RWPE2 (cell line): ENCODE measurements at regions not wholly inside any gene's neighbourhood (a gene's known extent, or its start where the extent isn't known, plus 50 kb on each side); places are given as distances from the start of the nearest gene placed in this dataset.

Source experiments
- ATAC-seq: fragments of 200-7000 bp; cut with Tn5 transposase; 3 replicates; pipeline ENCODE4 v1.9.1; 2021; ENCODE audit warnings: low read depth
- DNase-seq: peaks from one replicate; pipeline ENCODE4 v3.0.0-alpha.2; 2020; ENCODE audit warnings: low spot score
- H3K27ac ChIP-seq: fragments of 450-650 bp; 2 replicates; pipeline ENCODE4 v1.5.1; 2017; ENCODE audit warnings: mild to moderate bottlenecking; ENCODE audit not compliant: poor library complexity, severe bottlenecking
- H3K27me3 ChIP-seq: fragments of 250-450 bp; sonication (Bioruptor Pico); 2 replicates; pipeline ENCODE4 v1.5.1; 2021; ENCODE audit warnings: mild to moderate bottlenecking, moderate library complexity; ENCODE audit not compliant: insufficient read depth, poor library complexity, severe bottlenecking
- H3K36me3 ChIP-seq: fragments of 250-450 bp; sonication (Bioruptor Pico); 2 replicates; pipeline ENCODE4 v1.5.1; 2020; ENCODE audit warnings: low read depth, mild to moderate bottlenecking, moderate library complexity
- H3K4me1 ChIP-seq: fragments of 250-450 bp; sonication (Bioruptor Pico); 2 replicates; pipeline ENCODE4 v1.5.1; 2021; ENCODE audit warnings: mild to moderate bottlenecking, moderate library complexity; ENCODE audit not compliant: insufficient read depth, poor library complexity, severe bottlenecking
- H3K4me3 ChIP-seq: fragments of 250-450 bp; sonication (Bioruptor Pico); 2 replicates; pipeline ENCODE4 v1.5.1; 2021; ENCODE audit warnings: mild to moderate bottlenecking, moderate library complexity; ENCODE audit not compliant: severe bottlenecking
- H3K9me3 ChIP-seq: fragments of 250-450 bp; sonication (Bioruptor Pico); 2 replicates; pipeline ENCODE4 v1.5.1; 2021; ENCODE audit warnings: mild to moderate bottlenecking, moderate library complexity; ENCODE audit not compliant: severe bottlenecking
- CTCF ChIP-seq: fragments of 450-650 bp; IDR thresholded peaks from one replicate; pipeline ENCODE4 v1.5.1; 2017; ENCODE audit warnings: mild to moderate bottlenecking, moderate library complexity; ENCODE audit not compliant: poor library complexity, severe bottlenecking

GRCh38 chr12:90008277-90008676 is 299.6 kb upstream of the ATP2B1 start:
- H3K4me1 ChIP-seq = no peaks in the 10 kb centered on the region
- no peak for TF ChIP-seq CTCF
- no peaks in the 10 kb centered on the region for H3K9me3 ChIP-seq
- no peak overlapping the region for H3K27ac ChIP-seq
- H3K36me3 ChIP-seq = no peaks in the 10 kb centered on the region
- ATAC-seq (no peak), DNase-seq (no peak)
- no peaks in the 10 kb centered on the region for H3K27me3 ChIP-seq
- H3K4me3 ChIP-seq = no peak overlapping the region

- Histone ChIP-seq H3K9me3 (no peaks in the 10 kb centered on the region), H3K4me1 (no peaks in the 10 kb centered on the region), H3K27ac (no peak overlapping the region), H3K4me3 (no peak overlapping the region), H3K27me3 (no peaks in the 10 kb centered on the region), H3K36me3 (no peaks in the 10 kb centered on the region)
- no peak for TF ChIP-seq CTCF
- DNase-seq (no peak), ATAC-seq (no peak)
Observed at GRCh38 chr12:90004319-90005074, 295.9 kb upstream of the ATP2B1 start.

GRCh38 chr12:90003688-90004087 is 295.1 kb upstream of the ATP2B1 start:
- no peak for ATAC-seq

GRCh38 chr12:90000721-90001120 is 292.1 kb upstream of the ATP2B1 start:
- Histone ChIP-seq H3K27me3 (no peaks in the 10 kb centered on the region), H3K36me3 (no peaks in the 10 kb centered on the region), H3K9me3 (no peaks in the 10 kb centered on the region), H3K4me3 (no peak overlapping the region), H3K27ac (no peak overlapping the region), H3K4me1 (no peaks in the 10 kb centered on the region)
- ATAC-seq = no peak
- no peak for DNase-seq
- TF ChIP-seq CTCF = no peak

More at GRCh38 chr12:90003688-90004087, 295.1 kb upstream of the ATP2B1 start:
- no peaks in the 10 kb centered on the region for H3K9me3 ChIP-seq
- H3K27ac ChIP-seq = no peak overlapping the region
- no peak for TF ChIP-seq CTCF
- DNase-seq = no peak
- H3K4me3 ChIP-seq = no peak overlapping the region
- H3K36me3 ChIP-seq = no peaks in the 10 kb centered on the region
- H3K4me1 ChIP-seq = no peaks in the 10 kb centered on the region
- H3K27me3 ChIP-seq = no peaks in the 10 kb centered on the region

- Histone ChIP-seq H3K27me3 (no peaks in the 10 kb centered on the region), H3K27ac (no peak overlapping the region), H3K36me3 (no peaks in the 10 kb centered on the region), H3K4me1 (no peaks in the 10 kb centered on the region), H3K4me3 (no peak overlapping the region), H3K9me3 (no peaks in the 10 kb centered on the region)
- ATAC-seq = no peak
- TF ChIP-seq CTCF = no peak
- no peak for DNase-seq
Observed at GRCh38 chr12:89999699-90000505, 291.3 kb upstream of the ATP2B1 start.
